HG03432 (cell line): ENCODE measurements at regions not wholly inside any gene's neighbourhood (a gene's known extent, or its start where the extent isn't known, plus 50 kb on each side); places are given as distances from the start of the nearest gene placed in this dataset.
"Not testable (repeated sequence)": the region's sequence is repeated elsewhere in the genome, so short reads cannot be mapped to it uniquely, and the experiment has no call there.

ENCODE experiments used
- ATAC-seq: cut with Tn5 transposase; IDR thresholded peaks from one replicate; pipeline ENCODE4 v1.9.1; 2021; ENCODE audit warnings: mild to moderate bottlenecking, moderate library complexity; ENCODE audit not compliant: unreplicated experiment

DNA sequence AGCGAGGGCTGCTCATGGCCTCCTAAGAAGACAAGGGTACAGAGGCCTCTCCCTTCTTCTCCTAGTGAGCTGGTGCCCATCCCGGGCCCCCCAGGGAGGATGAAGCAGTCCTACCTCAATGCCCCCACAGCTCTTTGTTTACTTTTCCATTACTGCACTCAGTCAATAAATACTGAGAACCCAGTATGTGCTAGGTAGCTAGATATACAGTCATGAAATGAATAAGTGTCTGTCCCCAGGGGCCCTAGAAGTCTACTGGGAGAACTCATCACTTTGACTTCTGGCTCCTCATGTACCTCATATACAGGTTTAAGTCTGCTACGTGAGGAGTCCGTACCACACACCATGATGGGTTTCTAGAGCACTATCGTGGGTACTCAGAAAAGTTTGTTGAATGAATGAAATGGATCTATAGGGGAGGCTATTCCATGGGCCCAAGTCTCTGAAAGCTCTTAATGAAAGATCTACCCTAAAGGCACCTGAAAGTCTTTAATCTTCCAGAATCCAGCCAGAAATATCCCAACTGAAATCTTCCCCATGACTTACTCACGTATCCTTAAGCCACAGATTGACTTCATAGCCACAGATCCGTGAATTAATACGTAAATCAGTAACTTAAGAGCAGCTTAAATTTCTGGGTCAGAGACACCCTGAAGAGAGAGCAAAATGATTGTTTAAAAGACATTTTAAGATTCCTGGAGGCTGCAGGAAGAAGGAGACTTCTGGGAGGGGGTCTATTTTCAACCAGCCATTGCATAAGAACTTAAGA is 51.6 kb upstream of the POMP start:
- ATAC-seq: peak; percentile 75

DNA sequence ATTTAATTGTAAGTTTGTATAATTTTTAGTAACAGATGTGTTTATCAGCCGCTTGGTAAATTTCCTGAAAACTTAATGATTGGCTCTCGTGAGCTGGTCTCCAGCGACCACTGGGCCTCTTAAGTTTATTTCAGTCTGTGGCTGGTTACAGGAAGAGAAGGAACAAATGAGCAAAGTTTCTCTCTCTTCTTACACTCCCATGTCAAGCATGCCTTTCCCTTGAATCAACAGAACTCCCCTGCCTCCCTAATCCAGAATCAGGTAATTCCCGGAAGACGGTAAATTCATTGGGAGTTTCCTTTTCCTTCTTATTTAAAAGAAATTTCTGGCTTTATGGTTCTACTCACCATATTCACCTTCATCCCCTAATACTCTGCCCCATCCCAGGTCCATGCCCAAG is 52.5 kb upstream of the POMP start:
- no peak for ATAC-seq

DNA sequence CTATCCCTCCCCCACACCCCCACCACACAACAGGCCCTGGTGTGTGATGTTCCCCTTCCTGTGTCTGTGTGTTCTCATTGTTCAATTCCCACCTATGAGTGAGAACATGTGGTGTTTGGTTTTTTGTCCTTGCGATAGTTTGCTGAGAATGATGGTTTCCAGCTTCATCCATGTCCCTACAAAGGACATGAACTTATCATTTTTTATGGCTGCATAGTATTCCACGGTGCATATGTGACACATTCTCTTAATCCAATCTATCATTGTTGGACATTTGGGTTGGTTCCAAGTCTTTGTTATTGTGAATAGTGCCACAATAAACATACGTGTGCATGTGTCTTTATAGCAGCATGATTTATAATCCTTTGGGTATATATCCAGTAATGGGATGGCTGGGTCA is 53.8 kb upstream of the POMP start:
- ATAC-seq: not testable (repeated sequence)

DNA sequence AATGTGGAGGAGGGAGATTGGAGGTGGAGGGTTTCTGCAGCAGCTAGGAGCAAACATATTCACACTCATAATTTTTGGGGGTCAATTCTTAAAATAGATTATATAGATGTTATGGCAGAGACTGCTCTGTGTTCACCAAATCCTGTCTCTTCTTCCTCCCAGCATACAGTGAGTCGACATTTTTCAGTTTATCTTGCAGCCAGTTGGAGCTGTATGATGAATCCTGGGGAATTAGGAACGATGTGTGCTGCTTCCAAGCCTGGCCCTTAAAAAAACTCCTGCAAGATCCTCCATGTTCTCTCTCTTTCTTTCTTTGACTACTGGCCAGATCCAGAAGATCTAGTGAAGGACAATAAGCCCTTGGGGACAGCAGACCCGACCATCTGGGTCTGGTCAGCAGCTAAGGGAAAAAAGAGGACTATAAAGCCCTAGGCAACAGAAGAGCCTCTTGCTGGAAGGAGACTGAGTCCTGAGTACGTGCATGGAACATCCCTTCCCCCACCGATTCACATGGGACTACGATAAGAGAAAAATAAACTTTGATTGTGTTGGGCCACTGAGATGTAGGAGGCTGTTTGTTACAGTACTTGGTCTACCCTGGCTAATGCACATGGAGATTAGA is 55.8 kb upstream of the POMP start:
- no peak for ATAC-seq

DNA sequence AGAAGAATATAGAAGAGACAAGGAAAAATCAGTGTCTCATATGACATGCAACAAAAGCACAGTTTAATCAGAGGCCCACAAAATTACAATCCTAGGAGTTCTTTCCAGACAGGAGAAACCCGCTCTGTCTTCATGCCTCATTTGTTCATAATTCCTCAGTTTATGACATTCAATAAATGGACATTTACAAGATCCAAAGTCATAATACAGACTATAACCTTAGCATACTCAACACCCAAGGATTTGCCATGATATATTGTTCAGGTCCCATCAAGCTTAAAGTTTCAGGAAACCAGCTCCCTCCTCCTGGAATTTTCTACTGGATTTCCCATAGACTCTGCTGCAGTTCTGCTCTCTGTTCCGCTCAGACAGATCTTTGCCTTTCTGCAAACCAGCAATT is 56.4 kb upstream of the POMP start:
- ATAC-seq: no peak

DNA sequence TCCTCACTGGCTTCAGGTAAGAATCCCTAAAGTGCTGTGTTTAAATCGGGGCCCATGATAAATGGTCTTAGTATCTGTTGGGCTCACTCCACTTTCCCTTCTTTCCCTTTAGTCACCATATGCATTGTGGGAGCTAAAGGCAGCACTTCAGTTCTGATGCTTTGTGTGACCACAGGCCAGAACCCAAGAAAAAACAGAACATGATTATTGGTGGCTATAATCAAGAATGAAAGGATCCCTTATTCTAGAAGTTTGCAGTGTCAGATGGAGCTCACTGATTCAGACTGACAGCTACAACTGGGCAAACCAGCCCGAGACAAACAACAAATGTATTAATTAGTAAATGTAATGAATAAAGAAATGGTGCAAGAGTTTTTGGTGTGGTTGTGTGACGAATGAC is 57.3 kb upstream of the POMP start:
- ATAC-seq: no peak

DNA sequence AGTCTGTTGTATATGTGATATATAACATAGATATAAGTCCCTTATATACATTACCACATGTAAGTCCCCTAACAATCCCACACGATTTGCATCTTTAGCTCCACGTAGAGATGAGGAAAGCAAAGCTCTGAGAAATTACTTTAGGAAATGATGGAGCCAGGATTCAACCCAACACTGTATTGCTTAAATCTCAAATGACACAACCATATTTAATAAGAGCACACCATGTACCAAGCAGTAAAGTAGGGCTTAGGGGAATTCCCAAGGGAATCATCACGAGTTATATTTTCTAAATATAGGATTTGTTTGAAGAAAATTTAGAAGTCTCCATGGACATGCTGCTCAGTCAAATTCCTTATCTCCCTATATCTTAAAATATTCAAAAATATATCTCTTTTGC is 61.3 kb upstream of the POMP start:
- no peak for ATAC-seq

DNA sequence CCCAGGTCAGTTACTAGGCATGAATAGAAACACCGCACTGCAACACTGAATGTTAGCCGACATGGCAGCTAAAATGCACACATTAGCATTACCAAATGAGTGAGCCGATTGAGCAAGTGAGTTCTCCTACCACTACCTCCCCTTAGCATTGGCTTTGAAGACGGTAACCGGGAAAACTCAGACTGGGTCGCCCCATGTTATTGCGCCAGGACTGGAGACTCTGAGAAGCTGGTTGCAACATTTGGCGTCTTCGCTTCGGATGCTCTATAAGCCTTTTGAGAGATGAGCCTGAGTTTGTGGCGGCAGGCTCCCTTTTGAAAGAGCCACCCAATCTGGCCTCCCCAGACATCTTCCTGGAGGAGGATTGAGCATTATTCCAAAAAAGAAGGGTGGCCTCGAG is 68.5 kb upstream of the POMP start:
- no peak for ATAC-seq

DNA sequence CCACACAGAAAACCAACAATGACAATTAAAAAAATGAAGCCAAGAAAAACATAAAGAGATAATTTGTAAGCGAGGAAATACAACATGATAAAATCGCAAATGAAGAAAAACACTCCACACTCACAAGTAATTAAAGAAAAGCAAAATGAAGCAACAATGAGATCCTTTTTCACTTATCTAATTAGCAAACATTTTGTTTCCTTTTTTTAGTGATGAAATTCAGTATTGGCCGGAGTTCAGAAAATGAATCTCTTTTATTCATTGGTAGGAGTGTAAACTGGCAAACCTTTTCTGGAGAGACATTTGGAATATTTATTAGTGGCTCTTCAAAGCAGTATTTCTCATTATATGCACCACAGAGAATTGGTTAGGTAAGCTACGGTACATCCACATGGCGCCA is 70.6 kb upstream of the POMP start:
- no peak for ATAC-seq

DNA sequence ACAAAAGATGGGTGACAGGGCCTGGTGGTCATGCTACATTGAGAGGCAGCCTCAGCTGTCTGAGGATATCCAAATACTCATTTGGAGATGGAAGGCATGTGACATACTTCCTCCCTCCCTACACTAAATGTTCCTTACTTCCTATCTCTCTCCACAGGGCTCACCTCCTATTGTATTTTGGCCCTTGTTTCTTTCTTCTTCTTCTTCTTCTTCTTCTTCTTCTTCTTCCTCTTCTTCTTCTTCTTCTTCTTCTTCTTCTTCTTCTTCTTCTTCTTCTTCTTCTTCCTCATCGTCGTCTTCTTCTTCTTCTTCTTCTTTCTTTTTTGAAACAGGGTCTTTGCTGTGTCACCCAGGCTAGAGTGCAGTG is 71.8 kb upstream of the POMP start:
- no peak for ATAC-seq

DNA sequence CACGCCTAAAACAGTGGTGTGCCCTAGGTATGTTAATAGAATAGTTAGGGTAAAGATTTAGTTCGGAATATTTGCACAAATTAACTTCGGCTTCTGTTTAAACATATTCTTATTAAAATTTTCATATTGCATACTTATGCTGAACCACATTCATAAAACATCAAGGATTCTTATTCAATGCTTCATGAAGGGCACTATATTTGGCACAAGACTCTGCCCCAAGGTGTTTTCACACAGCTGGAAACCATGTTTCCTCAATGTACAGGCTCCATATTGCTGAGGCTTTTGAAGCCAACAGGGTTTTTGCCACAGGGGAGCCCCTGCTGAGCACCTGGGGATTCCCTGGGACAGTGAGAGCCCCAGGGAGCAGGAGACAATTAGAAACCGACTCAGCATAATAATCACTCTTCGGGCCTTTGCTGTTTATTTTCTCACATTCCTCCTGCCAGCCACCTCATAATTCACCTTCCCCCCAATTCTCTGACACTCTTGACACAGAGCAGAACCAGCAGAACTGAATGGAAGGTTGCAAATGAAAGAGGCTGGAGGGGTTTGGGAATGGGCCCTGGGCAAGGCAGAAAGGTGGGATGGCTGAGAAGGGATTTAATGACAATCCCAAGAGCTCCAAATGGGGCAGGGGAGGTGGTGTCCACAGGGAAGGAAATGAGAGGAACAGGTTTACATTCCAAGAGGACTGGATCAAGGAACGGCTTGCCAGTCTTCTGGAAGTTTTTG is 72.3 kb upstream of the POMP start:
- no peak for ATAC-seq

DNA sequence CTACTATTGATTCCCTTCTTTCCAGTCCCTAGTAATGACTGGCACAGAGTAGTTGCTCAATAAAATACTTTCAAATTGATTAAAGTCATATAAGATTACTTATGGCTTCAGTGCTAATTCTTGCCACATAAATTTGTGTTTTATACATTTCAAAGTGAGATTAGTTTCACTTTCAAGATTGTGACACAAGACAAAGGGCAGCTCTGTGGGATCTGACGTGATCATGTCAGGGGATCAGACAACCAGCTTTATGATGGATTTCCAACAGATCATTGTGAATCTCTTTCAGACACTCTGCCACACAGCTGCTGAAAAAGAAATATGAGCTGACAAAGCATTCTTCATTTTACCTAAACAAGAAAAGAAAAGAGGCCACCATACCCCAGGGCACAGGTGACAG is 73.4 kb upstream of the POMP start:
- no peak for ATAC-seq

DNA sequence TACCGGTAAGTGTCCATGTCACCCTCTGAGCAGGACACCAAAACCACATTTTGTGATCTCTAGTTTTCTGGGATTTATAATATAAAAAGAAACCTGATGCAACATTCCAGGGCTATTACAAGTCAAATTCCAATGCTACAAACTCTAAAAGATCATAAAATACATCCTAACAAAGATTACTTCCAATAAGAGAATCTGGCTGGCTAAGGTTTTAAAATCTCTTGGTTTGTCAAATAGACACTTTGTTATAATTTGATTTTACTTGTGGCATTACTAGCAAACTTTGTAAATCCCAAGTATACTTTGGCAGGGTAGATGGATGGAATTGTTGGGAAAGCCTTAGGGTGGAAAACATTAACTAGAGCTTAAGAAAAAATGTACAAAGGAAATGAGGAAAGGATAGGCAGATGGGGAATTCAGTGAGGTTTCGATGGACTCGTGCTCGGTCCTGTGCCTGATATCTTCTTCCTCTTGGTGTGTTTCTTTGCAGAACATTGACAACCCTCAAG is 74.0 kb upstream of the POMP start:
- ATAC-seq: no peak

DNA sequence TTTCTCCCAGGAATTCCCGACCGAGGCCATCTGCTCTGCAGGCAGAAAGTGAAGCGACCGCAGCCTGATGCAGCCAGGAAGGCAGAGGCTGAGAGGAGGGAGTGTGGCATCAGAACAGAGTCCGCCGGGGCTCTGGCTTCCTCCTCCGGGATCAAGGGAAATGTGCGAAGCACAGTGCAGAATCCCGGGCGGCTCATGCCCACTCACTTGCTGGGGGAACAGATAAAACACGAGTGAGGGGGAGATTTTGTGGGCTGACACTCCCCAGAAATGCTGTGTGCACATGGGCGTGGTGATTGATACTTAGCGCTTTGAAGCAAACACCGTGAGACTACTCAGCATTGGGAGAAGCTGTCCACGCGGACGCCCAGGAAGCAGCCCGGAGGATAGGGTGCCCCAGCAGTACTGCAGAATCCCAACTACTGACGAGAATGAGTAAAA is 75.3 kb upstream of the POMP start:
- ATAC-seq: no peak

DNA sequence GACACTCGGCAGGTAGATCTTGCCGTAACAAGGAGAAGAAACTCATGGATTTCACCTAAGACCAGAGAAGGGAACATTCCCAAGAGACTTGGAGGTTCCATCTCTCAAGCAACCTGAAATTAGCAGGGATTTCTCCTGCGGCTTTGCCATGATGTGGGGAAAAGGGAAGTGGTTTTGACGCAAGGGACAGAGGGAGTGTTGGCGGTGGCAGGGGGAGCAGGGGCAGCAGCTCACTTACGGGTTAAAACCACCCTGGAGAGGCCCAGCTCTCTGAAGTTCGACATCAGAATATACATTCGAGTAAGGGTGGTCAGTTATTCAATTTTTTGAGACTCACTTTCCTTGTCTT is 76.1 kb upstream of the POMP start:
- ATAC-seq: peak; percentile 46

DNA sequence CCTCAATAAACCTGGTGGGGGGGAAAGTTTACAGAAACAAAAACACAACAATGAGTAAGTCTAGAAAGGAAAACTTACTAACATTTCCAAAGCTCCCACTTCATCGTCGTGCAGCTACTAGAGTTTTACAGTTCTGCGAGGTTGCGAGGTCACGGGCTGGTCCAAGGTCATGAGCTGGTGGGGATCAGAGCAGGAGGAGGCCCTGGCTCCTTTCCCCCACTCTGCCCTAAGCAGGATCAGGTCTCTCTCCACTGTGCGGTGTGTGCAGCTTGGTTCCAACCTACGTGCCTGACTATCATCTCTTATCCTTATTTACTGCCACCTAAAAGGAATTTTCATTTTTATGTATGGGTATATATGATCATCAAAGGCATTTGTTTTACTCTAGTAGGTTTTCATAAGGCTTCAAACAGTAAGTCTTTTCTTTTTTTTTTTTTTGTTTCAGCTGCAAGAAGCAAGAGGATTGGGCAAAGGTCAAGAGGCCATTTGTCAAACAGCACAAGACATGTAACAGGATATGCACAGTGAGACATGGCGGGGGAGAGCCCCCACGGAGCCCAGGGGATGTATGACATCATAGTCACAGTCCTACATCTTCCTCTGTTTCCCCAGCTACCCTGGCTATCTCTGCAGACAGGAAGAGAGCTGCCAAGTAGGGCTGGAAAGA is 76.6 kb upstream of the POMP start:
- ATAC-seq: peak; percentile 86

DNA sequence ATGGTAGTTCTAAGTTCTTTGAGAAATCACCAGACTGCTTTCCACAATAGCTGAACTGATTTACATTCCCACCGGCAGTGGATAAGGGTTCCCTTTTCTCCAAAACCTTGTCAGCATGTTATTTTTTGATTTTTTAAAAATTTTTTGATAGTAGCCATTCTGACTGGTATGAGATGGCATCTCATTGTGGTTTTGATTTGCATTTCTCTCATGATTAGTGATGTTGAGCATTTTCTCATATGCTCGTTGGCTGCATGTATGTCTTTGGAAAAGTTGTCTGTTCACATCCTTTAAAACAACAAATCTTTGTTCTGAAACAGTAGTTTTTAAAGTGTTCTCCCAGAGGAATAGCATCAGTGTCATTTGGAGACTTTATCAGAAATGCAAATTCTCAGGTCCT is 77.5 kb upstream of the POMP start:
- no peak for ATAC-seq

DNA sequence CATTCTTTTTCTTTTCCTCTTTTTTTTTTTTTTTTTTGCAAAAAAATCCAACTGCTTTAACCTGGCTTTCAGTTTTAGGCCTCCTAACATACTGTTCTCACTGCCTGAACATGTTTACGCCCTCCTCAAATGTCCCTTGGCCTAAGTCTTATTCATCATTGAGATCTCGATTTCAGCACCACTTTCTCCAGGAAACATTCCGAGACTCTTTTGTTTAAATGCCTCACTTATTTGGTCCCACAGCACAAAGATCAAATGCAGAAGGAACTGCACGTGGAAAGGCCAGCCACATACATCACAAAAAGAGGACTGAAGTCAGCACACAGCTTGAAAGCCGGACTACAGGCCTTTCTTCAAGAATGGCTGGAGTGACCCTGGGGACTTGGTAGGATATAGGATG is 79.2 kb upstream of the POMP start:
- no peak for ATAC-seq

DNA sequence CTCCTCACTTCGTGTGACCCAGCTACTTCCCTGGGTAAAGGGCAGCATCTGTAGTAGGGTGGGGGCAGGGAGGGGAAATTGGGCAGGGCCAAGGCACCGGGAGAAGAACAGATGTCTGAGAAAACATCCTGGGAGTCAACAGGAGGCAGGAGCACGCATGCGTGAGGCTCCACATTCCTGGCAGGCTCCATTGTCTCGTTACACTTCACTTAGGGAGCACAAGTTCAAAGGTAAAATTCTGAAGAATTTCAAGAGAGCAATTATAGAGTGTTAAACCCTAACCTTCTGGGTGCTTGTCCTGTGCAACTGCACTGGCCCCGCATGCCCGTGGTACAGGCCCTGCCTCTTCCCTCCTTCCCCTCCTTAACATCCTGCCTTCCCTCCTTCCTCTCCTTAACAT is 79.6 kb upstream of the POMP start:
- no peak for ATAC-seq

DNA sequence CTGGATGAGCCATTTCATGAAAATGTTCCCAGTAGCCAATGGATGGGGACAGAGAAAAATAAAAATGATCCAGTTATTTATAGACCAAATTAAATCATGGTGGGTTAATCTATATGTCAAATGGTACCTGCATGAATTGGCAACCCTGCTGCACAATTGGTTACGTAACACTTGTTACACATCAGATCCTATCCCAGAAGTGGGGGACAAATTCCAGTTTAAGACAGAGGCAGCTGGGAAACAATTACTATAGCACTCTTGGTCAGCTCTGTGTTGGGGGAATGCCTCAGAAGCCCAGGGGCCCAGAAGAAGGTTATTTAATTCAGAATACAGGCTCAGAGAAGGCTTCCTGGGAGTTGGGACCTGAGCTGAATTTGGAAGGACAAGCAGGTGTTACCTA is 81.1 kb upstream of the FLT1 start:
- ATAC-seq: no peak

DNA sequence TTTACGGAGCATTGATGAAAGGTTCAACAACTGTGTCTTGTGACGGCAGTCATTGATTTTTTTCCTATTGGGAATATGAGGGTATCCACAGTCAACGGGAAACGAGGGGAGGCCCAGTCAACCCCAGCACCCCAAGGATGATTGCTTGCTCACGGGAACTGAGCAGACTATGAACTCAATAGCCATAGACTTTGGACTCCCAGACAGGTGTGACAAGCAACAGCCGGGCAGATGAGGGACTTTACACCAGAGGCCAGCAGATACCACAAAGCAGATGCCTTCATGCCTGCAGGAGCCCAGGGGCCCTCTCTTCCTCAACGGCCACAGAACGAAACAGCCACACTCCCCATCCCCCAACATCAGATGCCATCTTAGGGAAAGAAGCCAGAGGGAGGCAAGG is 80.3 kb upstream of the FLT1 start:
- ATAC-seq: peak; percentile 64
